ENCODE measurements at regions not wholly inside any gene's neighbourhood (a gene's known extent, or its start where the extent isn't known, plus 50 kb on each side); places are given as distances from the start of the nearest gene placed in this dataset.

- no peak for TF ChIP-seq POLR2A (IDR thresholded peaks at IDR 0.05)
- no peak for TF ChIP-seq EP300 (IDR thresholded peaks at IDR 0.05)
- TF ChIP-seq CTCF (IDR thresholded peaks at IDR 0.05) = no peak
- H3K36me3 ChIP-seq = no peaks in the 10 kb centered on the region
- H3K9me3 ChIP-seq = no peaks in the 10 kb centered on the region
- no peaks in the 10 kb centered on the region for H3K27me3 ChIP-seq
- WGBS, 2 donors = 79 to 83% methylated on average over 10 to 14 of the region's 14 CpGs
- H3K27ac ChIP-seq = no peak overlapping the region
- peaks cover 0 to 44% (median 6%) of the 10 kb centered on the region in 4 donors for H3K4me1 ChIP-seq
- no peak overlapping the region for H3K4me3 ChIP-seq
- DNase-seq (ENCODE audit: low spot score in 2 of 2) = no peak
Observed at GRCh38 chr12:123070267-123071081, 80.4 kb downstream of the PITPNM2 start.

DNA sequence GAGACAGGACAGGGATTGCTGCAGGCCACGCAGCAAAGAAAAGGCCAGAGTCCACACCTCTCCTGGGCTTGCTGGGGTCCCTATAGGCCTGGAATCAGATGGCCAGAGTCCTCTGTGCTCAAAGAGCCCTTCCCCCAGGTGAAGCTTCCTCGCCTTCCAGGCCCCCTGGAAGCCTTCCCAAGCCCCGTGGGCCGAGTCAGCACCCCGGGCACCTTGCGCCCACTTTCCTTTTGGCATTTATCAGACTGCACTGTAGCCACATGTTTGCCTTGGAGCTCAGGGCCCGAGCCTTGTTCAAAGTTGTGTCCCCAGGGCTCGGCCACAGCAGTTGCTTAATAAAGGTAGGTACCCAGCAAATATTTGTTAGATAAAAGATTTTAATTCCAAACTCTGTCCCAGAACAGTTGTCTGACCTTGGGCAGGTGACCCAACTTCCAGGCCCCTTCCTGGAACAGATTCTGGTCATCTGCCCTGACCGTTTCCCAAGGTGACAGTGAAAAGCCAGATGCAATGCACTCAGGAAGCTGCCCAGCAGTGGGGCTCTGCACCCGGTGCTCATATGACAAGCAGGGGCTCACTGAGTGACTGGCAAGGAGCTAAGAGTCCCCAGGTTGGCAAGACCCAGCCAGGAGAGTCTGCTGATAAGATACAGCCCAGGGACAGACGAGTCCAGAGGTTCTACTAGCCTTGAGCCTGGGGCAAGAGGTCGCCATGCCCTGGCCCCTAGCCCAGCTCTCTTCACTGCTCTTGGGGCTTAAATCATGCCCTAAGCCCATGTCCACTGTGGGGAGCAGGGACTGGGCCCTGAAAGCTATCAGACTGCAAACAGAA, 81.2 kb downstream of the PITPNM2 start:
- no peaks in the 10 kb centered on the region for H3K36me3 ChIP-seq
- WGBS, 2 donors = 89% methylated on average over 9 to 12 of the region's 12 CpGs
- no peak for TF ChIP-seq EP300 (IDR thresholded peaks at IDR 0.05)
- TF ChIP-seq CTCF (IDR thresholded peaks at IDR 0.05) = no peak
- TF ChIP-seq POLR2A (IDR thresholded peaks at IDR 0.05) = no peak
- H3K27ac ChIP-seq = no peak overlapping the region
- H3K4me3 ChIP-seq = no peak overlapping the region
- H3K9me3 ChIP-seq = no peaks in the 10 kb centered on the region
- no peak for DNase-seq (ENCODE audit: low spot score in 2 of 2)
- no peaks in the 10 kb centered on the region for H3K27me3 ChIP-seq
- H3K4me1 ChIP-seq = peaks cover 0 to 44% (median 9%) of the 10 kb centered on the region in 4 donors

DNA sequence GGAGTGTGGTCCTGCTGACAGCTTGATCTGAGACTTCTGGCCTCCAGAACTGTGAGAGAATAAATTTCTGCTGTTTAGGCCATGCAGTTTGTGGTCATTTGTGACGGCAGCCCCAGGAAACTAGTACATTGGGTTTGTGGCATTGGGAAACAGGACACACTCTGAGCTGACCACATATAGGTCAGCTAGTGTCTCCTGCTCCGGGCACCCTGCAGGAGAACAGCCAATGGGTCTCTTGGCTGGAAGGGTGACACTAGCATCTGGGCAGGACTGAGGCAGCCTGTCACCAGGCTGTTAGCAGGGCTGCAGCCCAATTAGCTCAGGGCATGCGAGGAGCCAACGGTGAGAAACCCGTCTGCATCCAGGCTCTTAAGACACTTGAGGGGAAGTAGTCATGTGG, 83.2 kb downstream of the PITPNM2 start:
- 87 to 98% methylated on average over 5 of the region's 5 CpGs for WGBS, 2 donors
- H3K27ac ChIP-seq = no peak overlapping the region
- H3K9me3 ChIP-seq = no peaks in the 10 kb centered on the region
- no peak overlapping the region for H3K4me3 ChIP-seq
- no peak for DNase-seq (ENCODE audit: low spot score in 2 of 2)
- TF ChIP-seq CTCF (IDR thresholded peaks at IDR 0.05) (no peak), POLR2A (IDR thresholded peaks at IDR 0.05) (no peak), EP300 (IDR thresholded peaks at IDR 0.05) (no peak)
- H3K27me3 ChIP-seq = no peaks in the 10 kb centered on the region
- peaks cover 0 to 60% (median 28%) of the 10 kb centered on the region in 4 donors for H3K4me1 ChIP-seq
- H3K36me3 ChIP-seq = no peaks in the 10 kb centered on the region

DNA sequence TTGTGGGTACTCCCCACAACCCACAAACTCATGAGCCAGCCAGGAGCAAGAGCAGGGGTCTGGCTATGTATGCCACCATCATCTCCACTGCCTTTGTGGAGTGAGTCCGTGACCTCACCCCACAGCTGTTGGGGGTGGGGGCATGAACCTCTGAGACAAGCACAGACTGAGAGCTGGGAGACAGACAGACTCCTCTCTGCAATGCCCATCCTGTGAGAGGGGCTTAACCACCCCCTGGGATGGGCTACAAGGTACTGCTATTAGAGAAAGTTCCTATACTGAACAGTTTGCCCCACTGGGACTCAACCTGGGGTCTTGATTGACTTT, 84.5 kb downstream of the PITPNM2 start:
- no peaks in the 10 kb centered on the region for H3K9me3 ChIP-seq
- no peaks in the 10 kb centered on the region for H3K27me3 ChIP-seq
- WGBS, 2 donors = 86 to 90% methylated on average over 1 of the region's 1 CpG
- DNase-seq (ENCODE audit: low spot score in 2 of 2) = no peak
- no peak overlapping the region for H3K4me3 ChIP-seq
- peaks cover 0 to 61% (median 31%) of the 10 kb centered on the region in 4 donors for H3K4me1 ChIP-seq
- no peaks in the 10 kb centered on the region for H3K36me3 ChIP-seq
- no peak overlapping the region for H3K27ac ChIP-seq
- no peak for TF ChIP-seq EP300 (IDR thresholded peaks at IDR 0.05)
- no peak for TF ChIP-seq POLR2A (IDR thresholded peaks at IDR 0.05)
- TF ChIP-seq CTCF (IDR thresholded peaks at IDR 0.05) = no peak

Data from tibial nerve (tissue), 4 donors.